GM12878 (cell line): ENCODE measurements at regions not wholly inside any gene's neighbourhood (a gene's known extent, or its start where the extent isn't known, plus 50 kb on each side); places are given as distances from the start of the nearest gene placed in this dataset.

Experiments
- ATAC-seq: fragments of 200-7000 bp; cut with Tn5 transposase; 3 replicates; pipeline ENCODE4 v1.9.1; 2020; ENCODE audit warnings: mild to moderate bottlenecking, moderate library complexity
- BruUV-seq: library from RNA; stranded (reverse); fragments of 400-500 nt; replicated peaks from 2 replicates; lab custom pipeline; 2021; lab: Mats Ljungman, UMichigan
- CTCF ChIA-PET: fragments of 300-600 bp; sonication (Branson Sonifier 250); formaldehyde crosslinking; extraction: SDS; loops from one replicate; lab custom pipeline; 2021; ENCODE audit warnings: inconsistent platforms; lab: Yijun Ruan, JAX
- POLR2A ChIA-PET: fragments of 350-600 bp; formaldehyde crosslinking; extraction: SDS; loops from one replicate; lab custom pipeline; 2021; ENCODE audit warnings: inconsistent platforms; lab: Charles Lee
- RAD21 ChIA-PET: fragments of 300-600 bp; sonication (Branson Sonifier 250); formaldehyde crosslinking; loops from one replicate; lab custom pipeline; 2023; ENCODE audit warnings: antibody characterized with exemption; ENCODE audit not compliant: unreplicated experiment; lab: Charles Lee
- SMC1A ChIA-PET: fragments of 300-600 bp; sonication (Branson Sonifier 250); formaldehyde crosslinking; loops from one replicate; lab custom pipeline; 2023; ENCODE audit not compliant: unreplicated experiment, uncharacterized antibody; lab: Charles Lee
- DNase-seq: peaks from one replicate; pipeline ENCODE4 v3.0.0-alpha.2; 2011; ENCODE audit warnings: low read depth, low spot score
- FAIRE-seq: peaks from 3 replicates; lab custom pipeline; 2011; peaks lifted over from hg19 to GRCh38; lab: Jason Lieb, UNC
- H2AFZ ChIP-seq: 2 replicates; pipeline ENCODE4 v1.6.0; 2011; ENCODE audit warnings: low read depth, low read length, control low read depth; ENCODE audit not compliant: control insufficient read depth
- H3K27ac ChIP-seq: 2 replicates; pipeline ENCODE4 v1.5.1; 2011; ENCODE audit warnings: control low read depth; ENCODE audit not compliant: control insufficient read depth, insufficient read depth
- H3K27me3 ChIP-seq, 2 experiments: replicated peaks in 1 of 2; 2 replicates each; pipeline versions ENCODE4 v1.6.0 to v1.6.1; 2011; ENCODE audit warnings: low read length in 1 of 2; ENCODE audit not compliant: control insufficient read depth in 2 of 2, insufficient read depth in 2 of 2
- H3K36me3 ChIP-seq, 2 experiments: 2 replicates each; pipeline ENCODE4 v1.5.1; 2011; ENCODE audit warnings: low read length in 1 of 2; ENCODE audit not compliant: control insufficient read depth in 2 of 2, insufficient read depth in 2 of 2
- H3K4me1 ChIP-seq: 2 replicates; pipeline ENCODE4 v1.6.1; 2011; ENCODE audit warnings: mild to moderate bottlenecking, low read length, moderate library complexity, mixed read lengths; ENCODE audit not compliant: control insufficient read depth, insufficient read depth
- H3K4me2 ChIP-seq: 2 replicates; pipeline ENCODE4 v1.6.0; 2011; ENCODE audit warnings: control low read depth; ENCODE audit not compliant: control insufficient read depth, insufficient read depth
- H3K4me3 ChIP-seq: fragments of 200-600 bp; sonication (generic); 2 replicates; pipeline ENCODE4 v1.5.1; 2016
- H3K79me2 ChIP-seq: 2 replicates; pipeline ENCODE4 v1.6.0; 2011; ENCODE audit warnings: low read length; ENCODE audit not compliant: control insufficient read depth, insufficient read depth
- H3K9ac ChIP-seq: 2 replicates; pipeline ENCODE4 v1.8.0; 2011; ENCODE audit warnings: low read length, control low read depth, mixed read lengths; ENCODE audit not compliant: control insufficient read depth, insufficient read depth
- H3K9me3 ChIP-seq: replicated peaks from 3 replicates; pipeline ENCODE4 v1.5.1; 2011; ENCODE audit warnings: mild to moderate bottlenecking, low read length; ENCODE audit not compliant: control insufficient read depth, insufficient read depth
- H4K20me1 ChIP-seq: 2 replicates; pipeline ENCODE4 v1.6.0; 2011; ENCODE audit not compliant: control insufficient read depth, insufficient read depth
- CEBPB ChIP-seq, 2 experiments: fragments of 150-350 bp in 1 of 2; IDR thresholded peaks; 2 replicates each; pipeline ENCODE4 v1.6.1; 2012 to 2014; ENCODE audit warnings: low read depth in 2 of 2, low read length in 2 of 2, borderline replicate concordance in 1 of 2, inconsistent platforms in 1 of 2
- CUX1 ChIP-seq: IDR thresholded peaks from 2 replicates; pipeline ENCODE4 v1.6.1; 2012; ENCODE audit warnings: improper control_type of control experiment, low read depth, low read length; ENCODE audit not compliant: insufficient replicate concordance
- EP300 ChIP-seq, 2 experiments: fragments of 150-350 bp in 1 of 2; IDR thresholded peaks; 2 replicates each; pipeline ENCODE4 v1.6.1; 2011 to 2012; ENCODE audit warnings: low read depth in 2 of 2, low read length in 2 of 2, borderline replicate concordance in 1 of 2, improper control_type of control experiment in 1 of 2, inconsistent platforms in 1 of 2; ENCODE audit not compliant: control insufficient read depth in 1 of 2
- FOS ChIP-seq: IDR thresholded peaks from 3 replicates; pipeline ENCODE4 v1.6.1; 2011; ENCODE audit warnings: borderline replicate concordance; ENCODE audit not compliant: insufficient read length; ENCODE audit errors: extremely low read depth
- FOXM1 ChIP-seq: IDR thresholded peaks from 2 replicates; pipeline ENCODE4 v1.6.1; 2012; ENCODE audit warnings: low read depth, mild to moderate bottlenecking, inconsistent platforms, low read length, moderate library complexity
- MTA3 ChIP-seq: IDR thresholded peaks from 2 replicates; pipeline ENCODE4 v1.6.1; 2012; ENCODE audit warnings: low read length, inconsistent platforms, borderline replicate concordance
- MXI1 ChIP-seq: fragments of 150-350 bp; IDR thresholded peaks from 2 replicates; pipeline ENCODE4 v1.6.1; 2011; ENCODE audit warnings: low read depth, mild to moderate bottlenecking, inconsistent platforms, low read length, improper control_type of control experiment
- PKNOX1 ChIP-seq: fragments of 450-650 bp; IDR thresholded peaks from 2 replicates; pipeline ENCODE4 v1.6.1; 2016; ENCODE audit warnings: mild to moderate bottlenecking
- SMAD5 ChIP-seq: IDR thresholded peaks from 2 replicates; pipeline ENCODE4 v1.6.1; 2016; ENCODE audit warnings: antibody characterized with exemption, low read depth
- SMC3 ChIP-seq: IDR thresholded peaks from 2 replicates; pipeline ENCODE4 v1.6.1; 2011; ENCODE audit warnings: low read length, improper control_type of control experiment, borderline replicate concordance
- SPI1 ChIP-seq: IDR thresholded peaks from 2 replicates; pipeline ENCODE4 v1.6.1; 2011; ENCODE audit warnings: low read depth, mild to moderate bottlenecking, low read length, moderate library complexity, borderline replicate concordance; ENCODE audit not compliant: insufficient read depth
- ZNF384 ChIP-seq: IDR thresholded peaks from 2 replicates; pipeline ENCODE4 v1.6.1; 2012; ENCODE audit warnings: low read depth, mild to moderate bottlenecking, low read length, improper control_type of control experiment, borderline replicate concordance
- ZNF622 ChIP-seq: fragments of 450-650 bp; IDR thresholded peaks from 2 replicates; pipeline ENCODE4 v1.6.1; 2017; ENCODE audit warnings: mild to moderate bottlenecking, inconsistent platforms
- WGBS: methylation state at CpG from one replicate; pipeline ENCODE4 v1.1.6; 2016; ENCODE audit warnings: low lambda C conversion rate; ENCODE audit not compliant: insufficient replicate concordance, insufficient coverage; ENCODE audit errors: missing lambda C conversion rate; 5-methylcytosine and 5-hydroxymethylcytosine counted together
- in situ Hi-C: fragments of 300-500 bp; cut with MboI; formaldehyde crosslinking; loops from 9 replicates; pipeline ENCODE4 v1.14.3; 2018; ENCODE audit warnings: mixed read lengths
- intact Hi-C: fragments of 100-400 bp; cut with micrococcal nuclease; formaldehyde crosslinking; loops from one replicate; pipeline ENCODE4 v1.14.2; 2022; ENCODE audit not compliant: unreplicated experiment

- peak; percentile 66 for TF ChIP-seq CUX1
- TF ChIP-seq SMAD5 = peak; percentile 52
These were observed 211.0 kb upstream of the NUDT4 start (continued) for GRCh38 chr12:93166541-93167307.

GRCh38 chr12:93167331-93167730 is 210.4 kb upstream of the NUDT4 start:
- TSS peak; percentile 93 for BruUV-seq
- H3K4me1 ChIP-seq = peaks cover 32% of the 10 kb centered on the region
- TF ChIP-seq EP300 (IDR thresholded peaks at IDR 0.05; ENCODE audit: borderline replicate concordance in 1 of 2, control insufficient read depth in 1 of 2, low read depth in 2 of 2, low read length in 2 of 2) (no peak; a peak in 1 of 4 replicates), SMC3 (no peak), FOS (no peak), PKNOX1 (no peak), MTA3 (no peak; the same call in 1 of the 2 replicates), MXI1 (no peak), ZNF384 (no peak), CEBPB (IDR thresholded peaks at IDR 0.05; ENCODE audit: borderline replicate concordance in 1 of 2, low read depth in 2 of 2, low read length in 2 of 2) (no peak), SPI1 (no peak), ZNF622 (no peak), FOXM1 (no peak)

More at GRCh38 chr12:93167331-93167730, 210.4 kb upstream of the NUDT4 start:
- Histone ChIP-seq H3K27me3 (no peaks in the 10 kb centered on the region), H3K27ac (peak overlapping the region; percentile 88), H3K9me3 (no peaks in the 10 kb centered on the region), H3K9ac (peak overlapping the region; percentile 14), H3K4me3 (peak overlapping the region; percentile 69), H3K79me2 (no peaks in the 10 kb centered on the region), H2AFZ (no peak overlapping the region), H3K4me2 (peak overlapping the region; percentile 72), H4K20me1 (no peaks in the 10 kb centered on the region), H3K36me3 (no peaks in the 10 kb centered on the region)
- WGBS = 0% methylated on average over 2 of the region's 2 CpGs
- ChIA-PET SMC1A (interaction anchor here (0.7 to 9.0 kb wide), 29 partner anchors 9 to 269 kb away, joined by 3 to 221 read pairs (median 8); partner anchors contain the start of gene NUDT4), POLR2A (interaction anchor here (0.8 to 6.2 kb wide), 12 partner anchors 13 to 252 kb away, joined by 3 to 52 read pairs (median 8); partner anchors contain the start of gene NUDT4), CTCF (interaction anchor here (0.8 to 9.6 kb wide), 15 partner anchors 9 to 269 kb away, joined by 3 to 86 read pairs (median 6); no protein-coding TSS in a partner anchor), RAD21 (interaction anchor here (0.6 to 7.8 kb wide), 35 partner anchors 10 to 383 kb away, joined by 3 to 178 read pairs (median 5); no protein-coding TSS in a partner anchor)
- peak; percentile 25 for ATAC-seq
- in situ Hi-C loops = no loop called here
- FAIRE-seq = no peak
- intact Hi-C loops = loop anchor here (1.0 to 2.0 kb wide), 5 partner anchors 32 to 213 kb away; no protein-coding TSS in a partner anchor
- DNase-seq = no peak
